Gastrocnemius medialis (tissue), 4 donors: ENCODE measurements at regions not wholly inside any gene's neighbourhood (a gene's known extent, or its start where the extent isn't known, plus 50 kb on each side); places are given as distances from the start of the nearest gene placed in this dataset.

Source experiments
- CTCF ChIP-seq, 5 experiments: fragments of 450-650 bp in 3 of 5; fragments of 200-600 bp in 2 of 5; sonication (generic) in 2 of 5; IDR thresholded peaks in 4 of 5; conservative IDR thresholded peaks in 1 of 5; 1 replicate in 4 of 5; 2 replicates in 1 of 5; pipeline ENCODE4 v1.5.1; 2016 to 2019; ENCODE audit warnings: antibody characterized with exemption in 5 of 5, mild to moderate bottlenecking in 3 of 5, moderate library complexity in 3 of 5
- POLR2A ChIP-seq, 2 donors: fragments of 450-650 bp; IDR thresholded peaks; one replicate each; pipeline ENCODE4 v1.6.1; 2017; ENCODE audit warnings: antibody characterized with exemption in 2 of 2, mild to moderate bottlenecking in 2 of 2, moderate library complexity in 2 of 2

- TF ChIP-seq CTCF (IDR thresholded peaks at IDR 0.05 in 4 of 5, conservative IDR thresholded peaks at IDR 0.05 in 1 of 5): no peak
- no peak for TF ChIP-seq POLR2A (IDR thresholded peaks at IDR 0.05)
These were observed 1177.2 kb downstream of the BRD1 start for GRCh38 chr22:48650323-48651035.
